Head of caudate nucleus (tissue), 42 donors: ENCODE measurements at regions not wholly inside any gene's neighbourhood (a gene's known extent, or its start where the extent isn't known, plus 50 kb on each side); places are given as distances from the start of the nearest gene placed in this dataset.
A peak's percentile ranks its signal among the peaks of the same experiment; 100 is the strongest.

Experiments
- DNase-seq, 42 donors: peaks; one replicate each; pipeline versions ENCODE4 v3.0.0 to v3.0.0-alpha.2; 2020 to 2021; ENCODE audit warnings: mixed read lengths in 7 of 42
- intact Hi-C: fragments of 100-400 bp; cut with DNase I; formaldehyde crosslinking; loops from one replicate; pipeline ENCODE4 v1.15.0; 2022

- peak in 1 of 42 donors; percentile 24 for DNase-seq
- intact Hi-C loops, result no loop called here
Observed at GRCh38 chr5:6830643-6831239, 117.5 kb downstream of the TENT4A start.

GRCh38 chr5:6831678-6832671, 118.7 kb downstream of the TENT4A start:
- DNase-seq, result peak in 1 of 42 donors; percentile 32
- intact Hi-C loops, result no loop called here

- intact Hi-C loops, result no loop called here
- DNase-seq, result no peak
Observed at GRCh38 chr5:6832994-6833393, 119.8 kb downstream of the TENT4A start.

GRCh38 chr5:6833406-6833805, 120.2 kb downstream of the TENT4A start:
- no peak for DNase-seq
- intact Hi-C loops, result no loop called here

- intact Hi-C loops, result no loop called here
Observed at GRCh38 chr5:6837095-6837494, 123.9 kb downstream of the TENT4A start.

GRCh38 chr5:6837519-6838110, 124.4 kb downstream of the TENT4A start:
- intact Hi-C loops, result no loop called here
- DNase-seq, result peak in 4 of 42 donors; percentile 5 to 41 (median 19)

More at GRCh38 chr5:6837095-6837494, 123.9 kb downstream of the TENT4A start:
- DNase-seq, result no peak

GRCh38 chr5:6838736-6839135, 125.5 kb downstream of the TENT4A start:
- intact Hi-C loops, result no loop called here
- DNase-seq, result no peak

GRCh38 chr5:6840136-6840793, 127.0 kb downstream of the TENT4A start:
- DNase-seq, result no peak
- intact Hi-C loops, result no loop called here

GRCh38 chr5:6843335-6843734, 130.1 kb downstream of the TENT4A start:
- intact Hi-C loops, result no loop called here
- DNase-seq, result no peak

GRCh38 chr5:6843821-6844220, 130.6 kb downstream of the TENT4A start:
- DNase-seq, result no peak
- intact Hi-C loops, result no loop called here

GRCh38 chr5:6845856-6846255, 132.6 kb downstream of the TENT4A start:
- DNase-seq, result no peak
- intact Hi-C loops, result no loop called here

GRCh38 chr5:6847870-6848269, 134.6 kb downstream of the TENT4A start:
- intact Hi-C loops, result no loop called here
- no peak for DNase-seq

- DNase-seq, result peak in 9 of 42 donors; percentile 21 to 59 (median 30)
- intact Hi-C loops, result no loop called here
Observed at GRCh38 chr5:6849316-6850105, 136.3 kb downstream of the TENT4A start.

GRCh38 chr5:6850106-6850432, 136.8 kb downstream of the TENT4A start:
- intact Hi-C loops, result no loop called here
- no peak for DNase-seq

GRCh38 chr5:6856653-6857052, 143.4 kb downstream of the TENT4A start:
- no peak for DNase-seq
- intact Hi-C loops, result no loop called here

GRCh38 chr5:6858419-6858818, 145.2 kb downstream of the TENT4A start:
- intact Hi-C loops, result no loop called here
- no peak for DNase-seq

- no peak for DNase-seq
- intact Hi-C loops, result no loop called here
Observed at GRCh38 chr5:6859023-6859422, 145.8 kb downstream of the TENT4A start.

- intact Hi-C loops, result no loop called here
- no peak for DNase-seq
Observed at GRCh38 chr5:6859951-6860638, 146.9 kb downstream of the TENT4A start.
